Activated T-helper 17 cell treated with anti-CD3 and anti-CD28 coated beads, Interleukin-2, amount 50 U/mL, for 72 hours (primary cell): ENCODE measurements at regions not wholly inside any gene's neighbourhood (a gene's known extent, or its start where the extent isn't known, plus 50 kb on each side); places are given as distances from the start of the nearest gene placed in this dataset.
"Not testable (repeated sequence)": the region's sequence is repeated elsewhere in the genome, so short reads cannot be mapped to it uniquely, and the experiment has no call there.

Source experiments
- ATAC-seq: fragments of 150-1000 bp; cut with Tn5 transposase; replicated peaks from 2 replicates; pipeline ENCODE4 v1.10.0; 2021; ENCODE audit warnings: mild to moderate bottlenecking, moderate library complexity
- H3K27ac Mint-ChIP-seq: one replicate; pipeline ENCODE4 v1.8.0; 2022; ENCODE audit warnings: mixed read lengths
- H3K27me3 Mint-ChIP-seq: one replicate; pipeline ENCODE4 v1.8.0; 2022; ENCODE audit warnings: mixed read lengths
- H3K36me3 Mint-ChIP-seq: one replicate; pipeline ENCODE4 v1.8.0; 2022; ENCODE audit warnings: low read depth, mild to moderate bottlenecking, mixed read lengths
- H3K4me1 Mint-ChIP-seq: one replicate; pipeline ENCODE4 v1.8.0; 2022; ENCODE audit warnings: mixed read lengths
- H3K4me3 Mint-ChIP-seq: one replicate; pipeline ENCODE4 v1.8.0; 2022; ENCODE audit warnings: mild to moderate bottlenecking, mixed read lengths
- H3K9me3 Mint-ChIP-seq: one replicate; pipeline ENCODE4 v1.8.0; 2022; ENCODE audit warnings: mixed read lengths

DNA sequence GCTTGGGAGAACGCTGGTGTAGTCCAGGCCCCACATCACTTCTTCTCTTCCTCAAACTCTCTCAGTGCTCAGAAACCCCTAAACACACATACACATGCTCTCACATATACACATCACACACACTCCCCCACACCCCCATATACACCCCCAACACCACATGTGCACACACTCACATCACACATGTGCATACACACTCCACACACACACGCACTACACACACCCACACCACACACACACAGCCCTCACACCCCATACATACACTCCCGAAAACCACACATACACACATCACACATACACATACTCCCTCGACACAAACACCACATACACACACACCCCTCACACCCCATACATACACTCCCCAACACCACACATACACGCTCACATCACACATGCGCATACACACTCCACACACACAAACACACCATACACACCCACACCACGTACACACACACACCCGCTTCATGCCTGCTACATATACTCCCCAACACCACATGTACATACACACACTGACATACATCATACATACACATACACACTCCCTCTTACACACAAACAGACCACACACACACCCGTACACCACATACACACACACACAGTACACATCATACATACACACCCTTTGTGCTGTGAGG, 110.3 kb upstream of the TMEM170B start:
- peaks cover 23% of the 10 kb centered on the region for H3K4me1 Mint-ChIP-seq
- ATAC-seq, result no peak
- H3K9me3 Mint-ChIP-seq, result no peaks in the 10 kb centered on the region
- no peaks in the 10 kb centered on the region for H3K36me3 Mint-ChIP-seq
- no peaks in the 10 kb centered on the region for H3K27me3 Mint-ChIP-seq
- H3K4me3 Mint-ChIP-seq, result no peak overlapping the region
- peak overlapping the region; percentile 1 for H3K27ac Mint-ChIP-seq

DNA sequence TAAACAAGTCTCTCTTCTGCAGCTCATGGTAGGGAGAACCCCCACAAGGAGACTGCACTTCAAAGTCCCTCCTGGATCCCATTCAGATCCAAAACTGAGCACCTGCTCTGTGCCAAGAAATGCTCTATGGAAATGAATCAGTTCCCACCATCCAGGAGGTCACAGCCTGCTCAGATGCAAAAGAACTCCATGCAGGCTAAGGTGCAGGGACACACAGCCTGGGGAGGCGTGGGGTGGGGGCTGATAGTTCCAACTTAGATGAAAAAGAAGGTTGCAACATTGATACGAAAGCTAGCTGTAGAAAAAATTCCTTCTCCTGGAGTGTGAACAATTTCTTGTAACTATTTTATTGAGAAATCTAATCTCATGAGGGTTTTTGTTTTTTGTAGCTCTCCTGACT, 111.0 kb upstream of the TMEM170B start:
- Mint-ChIP-seq H3K4me3 (no peak overlapping the region), H3K9me3 (no peaks in the 10 kb centered on the region), H3K27me3 (no peaks in the 10 kb centered on the region), H3K36me3 (no peaks in the 10 kb centered on the region), H3K27ac (peak overlapping the region; percentile 1), H3K4me1 (peaks cover 23% of the 10 kb centered on the region)
- ATAC-seq, result no peak

DNA sequence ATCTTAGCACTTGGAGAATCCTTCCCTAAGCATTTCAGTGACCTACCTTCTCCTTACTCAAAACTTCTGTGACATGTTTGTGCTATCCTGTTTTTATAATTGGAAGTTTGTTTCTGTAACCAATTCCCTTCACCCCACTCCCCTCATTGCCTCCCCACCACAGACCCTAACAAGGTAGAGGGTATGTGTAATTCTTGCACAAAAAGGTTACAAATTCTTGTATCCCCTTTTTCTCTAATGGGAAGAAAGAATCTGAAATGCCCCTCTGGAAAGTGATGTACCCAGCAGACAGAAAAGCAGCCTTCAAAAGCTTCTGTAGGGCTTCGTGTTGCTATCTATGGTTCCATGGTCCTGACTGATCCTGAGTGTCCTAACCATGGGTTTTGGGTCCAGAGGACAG, 111.7 kb upstream of the TMEM170B start:
- no peak overlapping the region for H3K27ac Mint-ChIP-seq
- H3K36me3 Mint-ChIP-seq, result no peaks in the 10 kb centered on the region
- H3K4me1 Mint-ChIP-seq, result peaks cover 23% of the 10 kb centered on the region
- no peak overlapping the region for H3K4me3 Mint-ChIP-seq
- no peak for ATAC-seq
- H3K9me3 Mint-ChIP-seq, result no peaks in the 10 kb centered on the region
- H3K27me3 Mint-ChIP-seq, result no peaks in the 10 kb centered on the region

DNA sequence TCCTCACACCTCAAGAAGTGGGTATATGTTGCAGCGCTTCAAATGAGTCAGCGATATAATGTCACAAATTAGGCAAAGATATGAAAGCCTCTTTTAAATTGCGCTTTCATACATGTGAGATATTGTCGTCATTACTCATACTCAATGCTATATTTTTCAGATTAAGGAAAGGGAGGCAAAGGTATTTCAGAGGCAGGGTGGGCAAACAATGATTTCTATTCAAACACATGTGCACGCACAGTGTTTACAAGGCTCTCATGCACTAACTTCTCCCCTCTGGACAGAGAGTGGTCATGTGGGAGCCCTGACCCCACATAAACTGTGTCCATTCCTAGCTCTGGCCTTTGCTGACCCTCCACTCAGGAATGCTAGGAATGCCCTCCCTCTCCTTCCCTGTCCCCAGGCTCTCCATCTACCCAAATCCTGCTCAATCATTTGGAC, 112.1 kb upstream of the TMEM170B start:
- peaks cover 23% of the 10 kb centered on the region for H3K4me1 Mint-ChIP-seq
- no peaks in the 10 kb centered on the region for H3K36me3 Mint-ChIP-seq
- H3K4me3 Mint-ChIP-seq, result no peak overlapping the region
- H3K27me3 Mint-ChIP-seq, result no peaks in the 10 kb centered on the region
- no peaks in the 10 kb centered on the region for H3K9me3 Mint-ChIP-seq
- H3K27ac Mint-ChIP-seq, result no peak overlapping the region
- no peak for ATAC-seq

DNA sequence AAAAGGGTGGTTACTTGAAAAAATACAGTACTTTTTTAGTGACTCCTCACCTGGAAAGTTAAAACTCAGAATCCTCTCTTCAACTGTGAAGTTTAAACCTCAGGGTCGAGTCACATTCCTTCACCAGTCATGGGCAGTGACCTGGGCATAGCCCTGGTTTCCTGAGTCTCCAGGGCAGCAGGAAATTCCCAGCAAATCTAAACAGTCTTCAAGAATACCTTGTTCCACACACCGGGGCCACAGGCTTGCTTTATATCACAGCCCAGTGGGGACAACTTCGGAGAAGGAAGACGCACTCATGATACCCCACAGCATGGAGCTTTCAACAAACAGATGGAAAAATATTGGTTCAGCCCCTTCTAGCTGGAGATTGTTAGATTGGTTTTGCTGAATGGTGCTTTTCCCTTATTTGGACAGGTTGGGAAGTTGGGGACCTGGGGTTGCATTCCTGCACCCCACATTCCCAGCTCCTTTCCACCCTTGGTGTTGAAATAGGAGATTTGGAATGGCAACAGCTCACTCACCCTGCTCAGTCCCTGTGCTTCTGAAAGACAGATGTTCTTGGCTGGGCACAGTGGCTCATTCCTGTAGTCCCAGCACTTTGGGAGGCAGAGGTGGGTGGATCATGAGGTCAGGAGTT, 113.0 kb upstream of the TMEM170B start:
- Mint-ChIP-seq H3K27me3 (no peaks in the 10 kb centered on the region), H3K27ac (peak overlapping the region; percentile 80), H3K9me3 (no peaks in the 10 kb centered on the region), H3K36me3 (no peaks in the 10 kb centered on the region), H3K4me3 (no peak overlapping the region), H3K4me1 (peaks cover 20% of the 10 kb centered on the region)
- peak; percentile 21 for ATAC-seq

DNA sequence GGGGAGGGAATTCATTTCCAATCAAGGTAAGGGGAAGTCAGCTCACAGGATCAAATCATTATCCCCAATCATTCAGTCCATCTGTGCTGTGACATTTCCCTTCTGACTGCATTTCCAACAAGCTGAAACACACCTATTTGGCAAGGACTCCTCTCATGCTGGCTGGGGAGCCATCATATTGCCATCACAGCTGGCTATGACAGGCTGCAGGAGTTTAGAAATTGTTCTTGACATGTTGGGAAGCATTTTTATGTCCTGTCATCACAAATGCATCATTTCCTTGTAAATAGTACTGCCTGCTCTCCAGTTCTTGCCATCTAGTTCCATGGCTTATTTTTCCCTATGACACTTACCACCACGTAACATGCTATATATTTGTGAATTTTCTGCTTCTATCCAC, 113.9 kb upstream of the TMEM170B start:
- H3K9me3 Mint-ChIP-seq, result no peaks in the 10 kb centered on the region
- H3K36me3 Mint-ChIP-seq, result no peaks in the 10 kb centered on the region
- H3K4me3 Mint-ChIP-seq, result peak overlapping the region; percentile 9
- peaks cover 12% of the 10 kb centered on the region for H3K4me1 Mint-ChIP-seq
- H3K27me3 Mint-ChIP-seq, result no peaks in the 10 kb centered on the region
- no peak for ATAC-seq
- peak overlapping the region; percentile 80 for H3K27ac Mint-ChIP-seq

DNA sequence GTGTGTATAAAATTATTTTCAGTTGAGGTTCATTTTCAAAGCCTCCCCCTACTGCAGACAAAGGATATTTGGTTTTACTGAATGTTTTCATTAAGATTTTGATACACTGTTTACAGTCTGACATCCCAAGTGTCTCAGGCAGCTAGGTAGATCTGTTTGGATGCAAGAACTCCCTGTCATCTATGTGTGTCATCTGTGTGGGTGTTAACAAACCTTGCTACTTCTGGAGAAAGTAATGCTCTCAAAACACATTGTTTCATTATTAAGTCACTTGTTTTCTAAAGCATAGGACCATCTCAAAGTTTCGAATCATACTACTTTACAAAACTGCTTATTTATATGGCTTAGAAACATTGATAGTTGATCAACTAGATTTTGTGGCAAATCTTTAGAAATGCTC, 114.5 kb upstream of the TMEM170B start:
- peak; percentile 88 for ATAC-seq
- H3K36me3 Mint-ChIP-seq, result no peaks in the 10 kb centered on the region
- H3K4me3 Mint-ChIP-seq, result peak overlapping the region; percentile 9
- no peaks in the 10 kb centered on the region for H3K9me3 Mint-ChIP-seq
- H3K27ac Mint-ChIP-seq, result peak overlapping the region; percentile 80
- peaks cover 12% of the 10 kb centered on the region for H3K4me1 Mint-ChIP-seq
- no peaks in the 10 kb centered on the region for H3K27me3 Mint-ChIP-seq

DNA sequence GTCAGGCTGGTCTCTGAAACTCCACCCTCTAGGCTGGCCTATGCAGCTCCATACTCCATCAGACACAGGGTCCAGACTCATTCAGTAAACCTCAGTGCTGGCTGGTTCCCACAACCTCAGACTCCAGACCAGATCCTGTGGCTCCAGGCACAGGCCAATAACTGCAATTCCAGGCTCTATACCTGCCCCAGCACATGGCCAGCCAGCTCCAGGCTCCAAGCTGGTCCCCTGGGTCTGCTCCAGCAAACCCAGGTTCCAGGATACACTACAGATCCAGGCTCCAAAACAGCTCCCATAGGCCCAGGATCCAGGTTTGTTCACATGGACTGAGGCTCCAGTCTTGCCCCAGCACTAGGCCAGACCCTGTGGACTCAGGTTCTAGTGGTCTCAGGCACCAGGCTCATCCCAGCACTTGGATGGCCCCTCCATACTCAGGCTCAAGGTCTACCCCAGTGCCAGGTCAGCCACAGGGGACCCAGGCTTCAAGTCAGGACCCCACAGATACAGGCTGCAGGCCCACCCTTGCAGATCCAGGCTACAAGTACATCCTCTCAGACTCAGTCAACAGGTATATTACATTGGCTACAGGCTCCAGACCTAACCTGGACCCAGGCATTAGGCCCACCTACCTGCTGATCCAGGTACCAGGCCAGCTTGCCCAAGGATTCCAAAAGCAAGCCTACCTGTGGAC, 117.6 kb upstream of the TMEM170B start:
- Mint-ChIP-seq H3K4me1 (peaks cover 22% of the 10 kb centered on the region), H3K36me3 (no peaks in the 10 kb centered on the region), H3K27me3 (no peaks in the 10 kb centered on the region), H3K9me3 (no peaks in the 10 kb centered on the region), H3K27ac (no peak overlapping the region), H3K4me3 (no peak overlapping the region)
- no peak for ATAC-seq

DNA sequence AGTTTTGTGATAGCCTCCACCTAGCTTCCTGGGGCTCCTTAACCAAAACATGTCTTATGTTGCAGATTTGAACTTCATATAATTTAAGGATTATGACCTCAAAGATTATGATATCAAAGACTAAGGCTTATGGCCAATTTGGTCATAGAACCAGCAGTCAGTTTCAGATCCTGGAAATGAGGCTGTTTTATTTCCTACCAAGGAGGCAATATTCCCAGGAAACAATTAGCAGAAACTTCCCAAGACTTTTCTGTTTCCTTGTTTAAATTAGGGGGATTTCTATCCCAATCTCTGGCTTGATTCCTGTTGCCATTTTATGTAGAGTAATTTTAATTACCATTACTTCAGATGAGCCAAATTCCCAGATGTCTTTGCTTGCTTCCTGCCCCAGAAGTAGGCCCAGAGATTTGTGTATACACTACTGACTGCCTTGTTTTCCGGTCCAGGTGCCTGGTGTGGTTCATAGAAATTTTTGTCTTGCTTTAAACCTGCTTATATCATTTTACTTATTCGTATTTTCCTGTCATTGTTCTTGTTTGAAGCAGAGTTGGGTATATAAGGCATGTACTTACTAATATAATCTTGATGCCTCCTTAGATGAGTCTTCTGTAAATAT, 119.2 kb upstream of the TMEM170B start:
- Mint-ChIP-seq H3K36me3 (peaks cover 4% of the 10 kb centered on the region), H3K4me1 (peaks cover 22% of the 10 kb centered on the region), H3K27me3 (no peaks in the 10 kb centered on the region), H3K27ac (no peak overlapping the region), H3K9me3 (no peaks in the 10 kb centered on the region), H3K4me3 (no peak overlapping the region)
- ATAC-seq, result no peak

DNA sequence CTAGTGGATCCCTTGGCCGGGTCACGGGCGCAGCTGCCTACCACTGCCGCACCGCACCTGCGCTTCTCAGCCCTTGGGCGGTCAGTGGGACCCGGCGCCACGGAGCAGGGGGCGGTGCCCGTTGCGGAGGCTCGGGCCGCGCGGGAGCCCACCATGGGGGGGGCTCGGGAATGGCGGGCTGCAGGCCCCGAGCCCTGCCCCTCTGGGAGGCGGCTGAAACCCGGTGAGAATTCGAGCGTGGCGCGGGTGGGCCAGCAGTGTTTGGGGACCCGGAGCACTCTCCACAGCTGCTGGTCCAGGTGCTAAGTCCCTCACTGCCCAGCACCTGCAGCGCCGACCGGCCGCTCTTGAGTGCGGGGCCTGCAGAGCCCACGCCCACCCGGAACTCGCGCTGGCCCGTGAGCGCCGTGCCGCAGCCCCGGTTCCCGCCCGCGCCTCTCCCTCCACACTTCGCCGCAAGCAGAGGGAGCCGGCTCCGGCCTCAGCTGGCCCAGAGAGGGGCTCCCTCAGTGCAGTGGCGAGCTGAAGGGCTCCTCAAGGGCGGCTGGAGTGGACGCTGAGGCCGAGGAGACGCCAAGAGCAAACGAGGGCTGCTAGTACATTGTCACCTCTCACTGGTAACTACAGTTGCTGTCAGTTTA, 120.5 kb upstream of the TMEM170B start:
- Mint-ChIP-seq H3K27me3 (no peaks in the 10 kb centered on the region), H3K36me3 (peaks cover 5% of the 10 kb centered on the region), H3K9me3 (no peaks in the 10 kb centered on the region), H3K4me3 (no peak overlapping the region), H3K4me1 (peaks cover 26% of the 10 kb centered on the region), H3K27ac (no peak overlapping the region)
- ATAC-seq, result no peak

DNA sequence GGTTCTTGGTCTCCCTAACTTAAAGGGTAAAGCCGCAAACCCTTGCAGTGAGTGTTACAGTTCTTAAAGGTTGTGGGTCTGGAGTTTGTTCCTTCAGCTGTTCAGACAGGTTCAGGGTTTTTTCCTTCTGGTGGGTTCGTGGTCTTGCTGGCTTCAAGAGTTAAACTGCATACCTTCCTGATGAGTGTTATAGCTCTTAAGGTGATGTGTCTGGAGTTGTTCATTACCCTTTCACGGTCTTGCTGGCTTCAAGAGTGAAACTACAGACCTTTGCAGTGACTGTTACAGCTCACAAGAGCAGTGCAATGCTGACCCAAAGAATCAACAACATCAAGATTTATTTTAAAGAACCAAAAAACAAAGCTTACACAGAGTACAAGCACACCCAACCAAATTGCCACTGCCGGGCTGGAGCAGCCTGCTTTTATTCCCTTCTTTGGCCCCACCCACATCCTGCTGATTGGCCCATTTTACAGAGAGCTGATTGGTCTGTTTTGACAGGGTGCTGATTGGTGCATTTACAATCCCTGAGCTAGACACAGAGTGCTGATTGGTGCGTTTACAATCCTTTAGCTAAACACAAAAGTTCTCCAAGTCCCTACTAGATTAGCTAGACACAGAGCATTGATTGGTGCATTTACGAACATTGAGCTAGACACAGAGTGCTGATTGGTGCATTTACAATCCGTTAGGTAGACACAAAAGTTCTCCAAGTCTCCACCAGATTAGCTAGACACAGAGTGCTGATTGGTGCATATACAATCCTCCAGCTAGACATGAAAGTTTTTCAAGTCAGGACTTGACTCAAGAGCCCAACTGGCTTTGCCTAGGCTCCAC, 121.2 kb upstream of the TMEM170B start:
- H3K9me3 Mint-ChIP-seq, H3K27me3 Mint-ChIP-seq, H3K36me3 Mint-ChIP-seq, ATAC-seq: not testable (repeated sequence)
- Mint-ChIP-seq H3K4me3 (peak overlapping the region; percentile 12), H3K4me1 (peaks cover 32% of the 10 kb centered on the region), H3K27ac (peak overlapping the region; percentile 65)

DNA sequence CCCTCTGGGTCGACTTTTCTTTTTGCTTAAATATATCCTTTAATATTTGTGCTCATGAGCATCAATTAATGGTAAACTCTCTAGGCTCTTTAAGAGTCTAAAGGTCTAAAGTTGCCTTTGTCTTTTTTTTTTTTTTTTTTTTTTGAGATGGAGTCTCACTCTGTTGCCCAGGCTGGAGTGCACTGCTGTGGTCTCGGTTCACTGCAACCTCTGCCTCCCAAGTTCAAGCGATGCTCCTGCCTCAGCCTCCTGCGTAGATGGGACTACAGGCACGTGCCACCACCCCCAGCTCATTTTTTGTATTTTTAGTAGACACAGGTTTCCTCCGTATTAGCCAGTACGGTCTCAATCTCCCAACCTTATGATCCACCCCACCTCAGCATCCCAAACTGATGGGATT, 122.0 kb upstream of the TMEM170B start:
- H3K27ac Mint-ChIP-seq, result peak overlapping the region; percentile 65
- peaks cover 38% of the 10 kb centered on the region for H3K4me1 Mint-ChIP-seq

DNA sequence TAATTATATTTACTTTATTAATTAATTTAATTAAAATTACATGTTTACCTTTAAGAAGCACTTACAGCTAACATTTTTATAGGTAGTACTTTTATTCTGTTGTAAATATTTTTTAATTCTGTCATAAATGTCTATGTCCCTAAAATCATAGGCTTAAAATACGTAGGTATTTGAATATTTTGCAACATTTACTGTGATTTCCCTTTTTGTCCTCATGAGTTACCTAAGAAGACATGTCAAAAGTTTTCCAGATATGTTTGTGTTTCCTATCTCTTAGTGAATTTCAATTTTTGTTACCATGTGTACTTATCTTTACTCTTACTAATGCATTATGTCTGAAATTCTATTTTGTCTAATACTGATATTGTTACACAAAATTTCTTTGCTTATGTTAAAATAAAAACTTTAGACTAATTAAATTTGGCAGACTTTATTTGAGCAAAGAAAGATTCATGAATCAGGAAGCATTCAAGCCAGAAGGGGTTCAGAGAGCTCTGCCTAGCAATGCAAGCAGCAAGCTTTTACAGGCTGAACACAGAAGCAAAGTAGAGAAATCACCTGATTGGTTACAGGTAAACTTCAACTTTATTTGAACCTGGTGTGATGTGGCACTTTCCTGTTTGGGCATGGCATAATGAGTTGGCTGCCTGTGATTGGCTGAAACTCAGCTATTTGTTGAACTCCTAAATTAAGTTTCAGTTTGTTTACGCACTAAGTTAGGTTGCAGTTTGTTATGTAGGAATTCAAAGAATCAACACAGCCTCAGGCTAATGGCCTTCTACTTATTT, 123.2 kb upstream of the TMEM170B start:
- Mint-ChIP-seq H3K4me1 (peaks cover 41% of the 10 kb centered on the region), H3K9me3 (no peaks in the 10 kb centered on the region), H3K27me3 (no peaks in the 10 kb centered on the region), H3K4me3 (peak overlapping the region; percentile 73), H3K36me3 (peaks cover 5% of the 10 kb centered on the region), H3K27ac (peak overlapping the region; percentile 98)
- ATAC-seq, result peak; percentile 19

More for the DNA sequence above, 122.0 kb upstream of the TMEM170B start:
- no peak for ATAC-seq
- Mint-ChIP-seq H3K36me3 (peaks cover 5% of the 10 kb centered on the region), H3K27me3 (no peaks in the 10 kb centered on the region), H3K4me3 (peak overlapping the region; percentile 12), H3K9me3 (no peaks in the 10 kb centered on the region)
